Ovary (tissue), 7 donors: ENCODE measurements at regions not wholly inside any gene's neighbourhood (a gene's known extent, or its start where the extent isn't known, plus 50 kb on each side); places are given as distances from the start of the nearest gene placed in this dataset.

Experiments used
- DNase-seq, 5 donors: peaks; one replicate each; pipeline ENCODE4 v3.0.0-alpha.2; 2019 to 2020
- H3K27ac ChIP-seq, 2 donors: fragments of 200-600 bp; one replicate each; pipeline versions ENCODE4 v1.5.1 to v1.8.0; 2019 to 2022
- H3K27me3 ChIP-seq: fragments of 200-600 bp; one replicate; pipeline ENCODE4 v1.8.0; 2022
- H3K36me3 ChIP-seq: fragments of 200-600 bp; sonication (generic); one replicate; pipeline ENCODE4 v1.5.1; 2019
- H3K4me1 ChIP-seq: one replicate; pipeline ENCODE4 v1.8.1; 2013; ENCODE audit warnings: mild to moderate bottlenecking, moderate library complexity; ENCODE audit not compliant: insufficient read depth
- H3K4me3 ChIP-seq: fragments of 200-600 bp; sonication (generic); one replicate; pipeline ENCODE4 v1.5.1; 2017
- H3K9me3 ChIP-seq, 2 donors: fragments of 200-600 bp in 1 of 2; sonication (generic) in 1 of 2; one replicate each; pipeline versions ENCODE4 v1.5.1 to v1.8.1; 2013 to 2019; ENCODE audit warnings: mild to moderate bottlenecking in 1 of 2, moderate library complexity in 1 of 2
- CTCF ChIP-seq, 3 donors: fragments of 450-650 bp in 2 of 3; fragments of 200-600 bp in 1 of 3; IDR thresholded peaks; one replicate each; pipeline versions ENCODE4 v1.5.1 to v1.8.0; 2016 to 2022; ENCODE audit warnings: antibody characterized with exemption in 3 of 3, mild to moderate bottlenecking in 1 of 3
- EP300 ChIP-seq: sonication (generic); formaldehyde crosslinking; IDR thresholded peaks from one replicate; pipeline ENCODE4 v1.6.1; 2017; ENCODE audit warnings: antibody characterized with exemption
- POLR2A ChIP-seq: fragments of 450-650 bp; IDR thresholded peaks from one replicate; pipeline ENCODE4 v1.6.1; 2017; ENCODE audit warnings: antibody characterized with exemption, mild to moderate bottlenecking, moderate library complexity
- WGBS, 3 donors: extraction: QIAGEN DNeasy Blood & Tissue Kit in 1 of 3; methylation state at CpG; one replicate each; pipeline versions ENCODE4 v1.1.5 to v1.1.7; 2013 to 2017; 5-methylcytosine and 5-hydroxymethylcytosine counted together
- intact Hi-C, 4 donors: fragments of 100-400 bp; cut with DNase I; formaldehyde crosslinking; loops; one replicate each; pipeline versions ENCODE4 v1.11.0 to v1.15.1; 2022 to 2023
- donor health status: DM: no; HTN: no; CAD: no; lungs with moderate emphysema.
- donor health status: DM: no; HTN: no; CAD: no.
- donor health status: Bipolar disorder and iron deficiency.
- donor health status: DM: no; HTN: no; CAD: no.
- donor health status: DM: yes; HTN: yes; CAD: no.

DNA sequence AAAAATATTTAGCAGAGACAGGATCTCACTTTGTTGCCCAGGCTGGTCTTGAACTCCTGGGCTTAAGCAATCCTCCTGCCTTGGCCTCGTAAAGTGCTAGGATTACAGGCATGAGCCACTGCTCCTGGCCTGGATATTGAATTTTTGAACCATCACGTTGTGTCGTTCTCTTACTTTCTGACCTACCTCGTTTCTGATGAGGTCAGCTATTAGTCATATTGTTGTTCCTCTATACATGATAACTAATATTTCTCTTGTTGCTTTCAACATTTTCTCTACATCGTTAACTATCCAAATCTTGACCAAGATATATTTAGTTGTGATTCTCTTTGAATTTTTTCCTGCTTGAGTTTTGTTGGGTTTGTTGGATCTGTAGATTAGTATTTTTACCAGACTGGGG lies 541.3 kb upstream of the SOX11 start:
- Histone ChIP-seq H3K27ac (no peak overlapping the region), H3K4me1 (no peaks in the 10 kb centered on the region), H3K36me3 (no peaks in the 10 kb centered on the region), H3K9me3 (no peaks in the 10 kb centered on the region), H3K27me3 (no peaks in the 10 kb centered on the region), H3K4me3 (no peak overlapping the region)
- no peak for DNase-seq
- 76 to 85% (median 79%) methylated on average over 5 of the region's 5 CpGs for WGBS, 3 donors
- intact Hi-C loops: no loop called here
- no peak for TF ChIP-seq EP300
- TF ChIP-seq CTCF (IDR thresholded peaks at IDR 0.05): no peak
- no peak for TF ChIP-seq POLR2A

- H3K36me3 ChIP-seq: no peaks in the 10 kb centered on the region
- WGBS, 3 donors: 37 to 67% (median 51%) methylated on average over 3 of the region's 3 CpGs
- no peaks in the 10 kb centered on the region for H3K27me3 ChIP-seq
- H3K4me3 ChIP-seq: no peak overlapping the region
- intact Hi-C loops: no loop called here
- TF ChIP-seq CTCF (IDR thresholded peaks at IDR 0.05): no peak
- no peak for TF ChIP-seq EP300
- H3K27ac ChIP-seq: no peak overlapping the region
- no peaks in the 10 kb centered on the region for H3K9me3 ChIP-seq
- no peaks in the 10 kb centered on the region for H3K4me1 ChIP-seq
- DNase-seq: no peak
Observed at GRCh38 chr2:5164776-5165525, 527.2 kb upstream of the SOX11 start.

GRCh38 chr2:5172923-5173322 lies 519.3 kb upstream of the SOX11 start:
- Histone ChIP-seq H3K9me3 (no peaks in the 10 kb centered on the region), H3K4me1 (no peaks in the 10 kb centered on the region), H3K36me3 (no peaks in the 10 kb centered on the region), H3K27ac (no peak overlapping the region), H3K4me3 (no peak overlapping the region), H3K27me3 (no peaks in the 10 kb centered on the region)
- no peak for DNase-seq
- WGBS, 3 donors: 59 to 74% (median 66%) methylated on average over 2 of the region's 2 CpGs
- intact Hi-C loops: no loop called here
- TF ChIP-seq POLR2A (no peak), EP300 (no peak), CTCF (IDR thresholded peaks at IDR 0.05) (no peak)

- Histone ChIP-seq H3K4me3 (no peak overlapping the region), H3K36me3 (no peaks in the 10 kb centered on the region), H3K27me3 (no peaks in the 10 kb centered on the region), H3K27ac (no peak overlapping the region), H3K4me1 (no peaks in the 10 kb centered on the region), H3K9me3 (no peaks in the 10 kb centered on the region)
- WGBS, 3 donors: 72 to 84% (median 76%) methylated on average over 2 of the region's 2 CpGs
- no peak for DNase-seq
- intact Hi-C loops: no loop called here
- TF ChIP-seq CTCF (IDR thresholded peaks at IDR 0.05) (no peak), POLR2A (no peak), EP300 (no peak)
Observed at GRCh38 chr2:5173876-5174535, 518.2 kb upstream of the SOX11 start.
